OCI-LY7 (cell line): ENCODE measurements at regions not wholly inside any gene's neighbourhood (a gene's known extent, or its start where the extent isn't known, plus 50 kb on each side); places are given as distances from the start of the nearest gene placed in this dataset.

ENCODE experiments used
- CTCF ChIP-seq: fragments of 200-600 bp; sonication (generic); conservative IDR thresholded peaks from 2 replicates; pipeline ENCODE4 v1.5.1; 2014; ENCODE audit warnings: mild to moderate bottlenecking, antibody characterized with exemption, low read length, moderate library complexity, mixed read lengths
- EZH2phosphoT487 ChIP-seq: fragments of 200-600 bp; sonication (generic); IDR thresholded peaks from 2 replicates; pipeline ENCODE4 v1.6.1; 2018; ENCODE audit warnings: low read depth, borderline replicate concordance, mild to moderate bottlenecking, mixed run types, antibody characterized with exemption, low read length, moderate library complexity, mixed read lengths

- TF ChIP-seq CTCF (no peak), EZH2phosphoT487 (no peak)
These were observed 172.3 kb upstream of the ANKRD28 start for GRCh38 chr3:15969874-15970640.
